CD14-positive monocyte (primary cell): ENCODE measurements at regions not wholly inside any gene's neighbourhood (a gene's known extent, or its start where the extent isn't known, plus 50 kb on each side); places are given as distances from the start of the nearest gene placed in this dataset.

ENCODE experiments used
- DNase-seq, 3 donors: peaks; one replicate each; pipeline ENCODE4 v3.0.0-alpha.2; 2011 to 2022
- H2AFZ ChIP-seq: 2 replicates; pipeline ENCODE4 v1.6.0; 2012; ENCODE audit warnings: mild to moderate bottlenecking, low read depth, low read length, inconsistent platforms; ENCODE audit not compliant: insufficient read depth, poor library complexity, severe bottlenecking
- H3K27ac ChIP-seq, 2 donors: 1 replicate in 1 of 2; 2 replicates in 1 of 2; pipeline ENCODE4 v1.5.1; 2012 to 2013; ENCODE audit warnings: low read length in 2 of 2, control low read depth in 1 of 2, inconsistent platforms in 1 of 2, low read depth in 1 of 2, mild to moderate bottlenecking in 1 of 2
- H3K27me3 ChIP-seq, 2 donors: one replicate each; pipeline versions ENCODE4 v1.6.0 to v1.6.1; 2011 to 2013; ENCODE audit warnings: low read length in 2 of 2; ENCODE audit not compliant: control insufficient read depth in 2 of 2, insufficient read depth in 2 of 2
- H3K36me3 ChIP-seq, 2 donors: replicated peaks in 1 of 2; 1 replicate in 1 of 2; 2 replicates in 1 of 2; pipeline versions ENCODE4 v1.5.1 to v1.6.1; 2012 to 2013; ENCODE audit warnings: low read length in 2 of 2, control low read depth in 1 of 2, inconsistent platforms in 1 of 2, mild to moderate bottlenecking in 1 of 2; ENCODE audit not compliant: insufficient read depth in 2 of 2, control insufficient read depth in 1 of 2
- H3K4me1 ChIP-seq, 2 donors: 1 replicate in 1 of 2; 2 replicates in 1 of 2; pipeline versions ENCODE4 v1.5.1 to v1.6.1; 2012 to 2013; ENCODE audit warnings: low read length in 2 of 2, control low read depth in 1 of 2, inconsistent platforms in 1 of 2, mild to moderate bottlenecking in 1 of 2, moderate library complexity in 1 of 2; ENCODE audit not compliant: insufficient read depth in 2 of 2, control insufficient read depth in 1 of 2
- H3K4me2 ChIP-seq: replicated peaks from 2 replicates; pipeline ENCODE3; 2012; ENCODE audit warnings: low read length, moderate library complexity, mild to moderate bottlenecking; ENCODE audit not compliant: poor library complexity, severe bottlenecking; ENCODE audit errors: extremely low read depth
- H3K4me3 ChIP-seq, 3 experiments: fragments of 200-600 bp in 1 of 3; sonication (generic) in 1 of 3; replicated peaks in 1 of 3; 1 replicate in 2 of 3; 2 replicates in 1 of 3; pipeline ENCODE4 v1.5.1; 2011 to 2013; ENCODE audit warnings: low read length in 3 of 3, mild to moderate bottlenecking in 3 of 3, control low read depth in 2 of 3, low read depth in 2 of 3, inconsistent platforms in 1 of 3, moderate library complexity in 1 of 3
- H3K79me2 ChIP-seq: 2 replicates; pipeline ENCODE4 v1.6.0; 2012; ENCODE audit warnings: mild to moderate bottlenecking, control low read depth, inconsistent platforms, low read length, moderate library complexity; ENCODE audit not compliant: insufficient read depth
- H3K9ac ChIP-seq: 2 replicates; pipeline ENCODE4 v1.6.0; 2017; ENCODE audit warnings: low read length, mild to moderate bottlenecking; ENCODE audit not compliant: insufficient read depth, poor library complexity, severe bottlenecking
- H3K9me3 ChIP-seq, 2 donors: replicated peaks in 1 of 2; 1 replicate in 1 of 2; 2 replicates in 1 of 2; pipeline versions ENCODE4 v1.5.1 to v1.6.1; 2012 to 2013; ENCODE audit warnings: low read length in 2 of 2, control low read depth in 1 of 2; ENCODE audit not compliant: control insufficient read depth in 1 of 2, insufficient read depth in 1 of 2
- H4K20me1 ChIP-seq: 2 replicates; pipeline ENCODE4 v1.6.0; 2012; ENCODE audit warnings: mild to moderate bottlenecking, low read length, control low read depth, moderate library complexity; ENCODE audit not compliant: insufficient read depth
- H3K27ac Mint-ChIP-seq, 7 donors: one replicate each; pipeline ENCODE4 v1.8.0; 2020; ENCODE audit warnings: mild to moderate bottlenecking in 7 of 7, mixed read lengths in 7 of 7, moderate library complexity in 6 of 7, inconsistent platforms in 2 of 7
- H3K27me3 Mint-ChIP-seq, 3 donors: one replicate each; pipeline ENCODE4 v1.8.0; 2021 to 2022; ENCODE audit warnings: low read depth in 3 of 3, mild to moderate bottlenecking in 3 of 3, mixed read lengths in 3 of 3, moderate library complexity in 3 of 3, inconsistent platforms in 1 of 3
- H3K36me3 Mint-ChIP-seq, 2 donors: one replicate each; pipeline ENCODE4 v1.8.0; 2020; ENCODE audit warnings: mixed read lengths in 2 of 2, inconsistent platforms in 1 of 2, mild to moderate bottlenecking in 1 of 2
- H3K4me1 Mint-ChIP-seq: one replicate; pipeline ENCODE4 v1.8.0; 2020; ENCODE audit warnings: mild to moderate bottlenecking, mixed read lengths
- H3K4me3 Mint-ChIP-seq, 2 donors: one replicate each; pipeline ENCODE4 v1.8.0; 2020; ENCODE audit warnings: mild to moderate bottlenecking in 2 of 2, mixed read lengths in 2 of 2, moderate library complexity in 1 of 2
- H3K9me3 Mint-ChIP-seq, 7 donors: one replicate each; pipeline ENCODE4 v1.8.0; 2020 to 2022; ENCODE audit warnings: mixed read lengths in 7 of 7, mild to moderate bottlenecking in 6 of 7, moderate library complexity in 6 of 7, inconsistent platforms in 2 of 7
- WGBS: methylation state at CpG from one replicate; pipeline ENCODE4 v1.1.5; 2013; ENCODE audit warnings: missing lambda C conversion rate; ENCODE audit not compliant: insufficient coverage; 5-methylcytosine and 5-hydroxymethylcytosine counted together
- intact Hi-C, 2 donors: fragments of 100-400 bp; cut with micrococcal nuclease; formaldehyde crosslinking; loops; one replicate each; pipeline versions ENCODE4 v1.15.0 to v1.15.1; 2023
- TF ChIP-seq, protein P1 (sequence below): fragments of 200-600 bp; IDR thresholded peaks from one replicate; pipeline ENCODE4 v1.8.0; 2022; ENCODE audit warnings: antibody characterized with exemption, mild to moderate bottlenecking

DNA sequence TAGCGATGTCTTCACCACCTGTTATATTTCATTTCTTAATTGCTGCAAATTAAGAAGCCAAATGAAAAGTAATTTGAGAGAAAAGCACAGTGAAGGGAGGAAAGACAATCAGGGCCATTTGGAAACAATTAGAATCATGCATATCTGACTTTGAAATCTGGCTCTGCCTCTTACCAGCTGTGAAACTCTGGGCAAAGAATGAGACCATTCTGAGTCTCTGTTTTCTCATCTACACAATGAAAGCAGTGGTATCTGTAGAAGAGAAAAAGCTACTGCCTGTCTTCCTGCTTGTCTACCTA, 334.5 kb upstream of the CYRIA start:
- no peak for DNase-seq
- Mint-ChIP-seq H3K36me3 (no peaks in the 10 kb centered on the region), H3K27me3 (peaks cover 0 to 2% (median 0%) of the 10 kb centered on the region in 3 donors), H3K27ac (no peak overlapping the region), H3K4me1 (no peaks in the 10 kb centered on the region), H3K4me3 (no peak overlapping the region), H3K9me3 (peaks cover 4 to 17% (median 6%) of the 10 kb centered on the region in 7 donors)
- intact Hi-C loops = no loop called here
- H3K9me3 ChIP-seq = peaks cover 0 to 8% of the 10 kb centered on the region in 2 donors
- WGBS = 83% methylated on average over 1 of the region's 1 CpG
- H3K4me2 ChIP-seq = no peak overlapping the region
- no peak overlapping the region for H3K4me3 ChIP-seq
- H3K4me1 ChIP-seq = no peaks in the 10 kb centered on the region
- no peaks in the 10 kb centered on the region for H3K27me3 ChIP-seq
- H4K20me1 ChIP-seq = no peaks in the 10 kb centered on the region
- H3K9ac ChIP-seq = no peak overlapping the region
- H3K27ac ChIP-seq = no peak overlapping the region
- no peaks in the 10 kb centered on the region for H3K79me2 ChIP-seq
- no peak overlapping the region for H2AFZ ChIP-seq
- H3K36me3 ChIP-seq = no peaks in the 10 kb centered on the region
- TF ChIP-seq, protein P1, sequence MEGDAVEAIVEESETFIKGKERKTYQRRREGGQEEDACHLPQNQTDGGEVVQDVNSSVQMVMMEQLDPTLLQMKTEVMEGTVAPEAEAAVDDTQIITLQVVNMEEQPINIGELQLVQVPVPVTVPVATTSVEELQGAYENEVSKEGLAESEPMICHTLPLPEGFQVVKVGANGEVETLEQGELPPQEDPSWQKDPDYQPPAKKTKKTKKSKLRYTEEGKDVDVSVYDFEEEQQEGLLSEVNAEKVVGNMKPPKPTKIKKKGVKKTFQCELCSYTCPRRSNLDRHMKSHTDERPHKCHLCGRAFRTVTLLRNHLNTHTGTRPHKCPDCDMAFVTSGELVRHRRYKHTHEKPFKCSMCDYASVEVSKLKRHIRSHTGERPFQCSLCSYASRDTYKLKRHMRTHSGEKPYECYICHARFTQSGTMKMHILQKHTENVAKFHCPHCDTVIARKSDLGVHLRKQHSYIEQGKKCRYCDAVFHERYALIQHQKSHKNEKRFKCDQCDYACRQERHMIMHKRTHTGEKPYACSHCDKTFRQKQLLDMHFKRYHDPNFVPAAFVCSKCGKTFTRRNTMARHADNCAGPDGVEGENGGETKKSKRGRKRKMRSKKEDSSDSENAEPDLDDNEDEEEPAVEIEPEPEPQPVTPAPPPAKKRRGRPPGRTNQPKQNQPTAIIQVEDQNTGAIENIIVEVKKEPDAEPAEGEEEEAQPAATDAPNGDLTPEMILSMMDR = no peak

- Mint-ChIP-seq H3K9me3 (peaks cover 5 to 18% (median 6%) of the 10 kb centered on the region in 7 donors), H3K4me1 (no peaks in the 10 kb centered on the region), H3K36me3 (no peaks in the 10 kb centered on the region), H3K27ac (no peak overlapping the region), H3K27me3 (peaks cover 0 to 2% (median 0%) of the 10 kb centered on the region in 3 donors), H3K4me3 (no peak overlapping the region)
- H3K27me3 ChIP-seq = no peaks in the 10 kb centered on the region
- intact Hi-C loops = no loop called here
- H3K9me3 ChIP-seq = peaks cover 0 to 8% of the 10 kb centered on the region in 2 donors
- H3K4me2 ChIP-seq = no peak overlapping the region
- no peak overlapping the region for H2AFZ ChIP-seq
- TF ChIP-seq, protein P1 = no peak
- no peak overlapping the region for H3K9ac ChIP-seq
- H3K36me3 ChIP-seq = no peaks in the 10 kb centered on the region
- H3K27ac ChIP-seq = no peak overlapping the region
- H3K4me3 ChIP-seq = no peak overlapping the region
- no peak for DNase-seq
- H3K4me1 ChIP-seq = no peaks in the 10 kb centered on the region
- WGBS = 100% methylated on average over 1 of the region's 6 CpGs
- no peaks in the 10 kb centered on the region for H4K20me1 ChIP-seq
- H3K79me2 ChIP-seq = no peaks in the 10 kb centered on the region
Observed at GRCh38 chr2:16999347-17000183, 333.9 kb upstream of the CYRIA start.
